ENCODE measurements at regions not wholly inside any gene's neighbourhood (a gene's known extent, or its start where the extent isn't known, plus 50 kb on each side); places are given as distances from the start of the nearest gene placed in this dataset.

- no peak for DNase-seq (ENCODE audit: low read depth, low spot score)
Measured at GRCh38 chr2:20523073-20523798, 76.4 kb downstream of the RHOB start.

- no peak for DNase-seq (ENCODE audit: low read depth, low spot score)
Measured at GRCh38 chr2:20523799-20524187, 76.9 kb downstream of the RHOB start.

- DNase-seq (ENCODE audit: low read depth, low spot score): no peak
Measured at GRCh38 chr2:20524412-20525040, 77.7 kb downstream of the RHOB start.

- no peak for DNase-seq (ENCODE audit: low read depth, low spot score)
Measured at GRCh38 chr2:20525041-20526035, 78.5 kb downstream of the RHOB start.

GRCh38 chr2:20526160-20526559 is 79.3 kb downstream of the RHOB start:
- DNase-seq (ENCODE audit: low read depth, low spot score): no peak

- no peak for DNase-seq (ENCODE audit: low read depth, low spot score)
Measured at GRCh38 chr2:20526708-20527107, 79.8 kb downstream of the RHOB start.

- DNase-seq (ENCODE audit: low read depth, low spot score): no peak
Measured at GRCh38 chr2:20528713-20529112, 81.8 kb downstream of the RHOB start.

GRCh38 chr2:20530520-20530919 is 83.6 kb downstream of the RHOB start:
- DNase-seq (ENCODE audit: low read depth, low spot score): no peak

GRCh38 chr2:20531633-20532262 is 84.9 kb downstream of the RHOB start:
- DNase-seq (ENCODE audit: low read depth, low spot score): no peak

- DNase-seq (ENCODE audit: low read depth, low spot score): no peak
Measured at GRCh38 chr2:20532634-20533437, 86.0 kb downstream of the RHOB start.

GRCh38 chr2:20533993-20534622 is 87.2 kb downstream of the RHOB start:
- no peak for DNase-seq (ENCODE audit: low read depth, low spot score)

- DNase-seq (ENCODE audit: low read depth, low spot score): no peak
Measured at GRCh38 chr2:20534913-20535801, 88.3 kb downstream of the RHOB start.

- no peak for DNase-seq (ENCODE audit: low read depth, low spot score)
Measured at GRCh38 chr2:20536619-20537422, 89.9 kb downstream of the RHOB start.

GRCh38 chr2:20537423-20538307 is 90.8 kb downstream of the RHOB start:
- DNase-seq (ENCODE audit: low read depth, low spot score): no peak

- no peak for DNase-seq (ENCODE audit: low read depth, low spot score)
Measured at GRCh38 chr2:20538308-20539132, 91.6 kb downstream of the RHOB start.

GRCh38 chr2:20539133-20539719 is 92.4 kb downstream of the RHOB start:
- no peak for DNase-seq (ENCODE audit: low read depth, low spot score)
